ENCODE measurements at regions not wholly inside any gene's neighbourhood (a gene's known extent, or its start where the extent isn't known, plus 50 kb on each side); places are given as distances from the start of the nearest gene placed in this dataset.

- Histone ChIP-seq H3K36me3 (no peaks in the 10 kb centered on the region), H3K9me3 (no peaks in the 10 kb centered on the region), H3K4me1 (ENCODE audit: control insufficient read depth in 1 of 2, low read depth in 2 of 2) (no peaks in the 10 kb centered on the region), H3K27ac (no peak overlapping the region), H3K27me3 (replicated peaks; ENCODE audit: insufficient read depth) (no peaks in the 10 kb centered on the region), H3K4me3 (no peak overlapping the region)
- DNase-seq (ENCODE audit: low spot score) (no peak), ATAC-seq (ENCODE audit: insufficient number of reproducible peaks, low FRiP score, low read depth) (no peak)
- TF ChIP-seq CTCF (IDR thresholded peaks at IDR 0.05), result no peak
Observed at GRCh38 chr12:47299586-47299985, 219.8 kb upstream of the AMIGO2 start.

GRCh38 chr12:47297993-47298392 is 218.2 kb upstream of the AMIGO2 start:
- no peak for TF ChIP-seq CTCF (IDR thresholded peaks at IDR 0.05)
- no peaks in the 10 kb centered on the region for H3K9me3 ChIP-seq
- no peaks in the 10 kb centered on the region for H3K36me3 ChIP-seq
- no peak overlapping the region for H3K4me3 ChIP-seq
- no peaks in the 10 kb centered on the region for H3K27me3 ChIP-seq (replicated peaks; ENCODE audit: insufficient read depth)
- ATAC-seq (ENCODE audit: insufficient number of reproducible peaks, low FRiP score, low read depth) (no peak), DNase-seq (ENCODE audit: low spot score) (no peak)
- no peak overlapping the region for H3K27ac ChIP-seq
- H3K4me1 ChIP-seq (ENCODE audit: control insufficient read depth in 1 of 2, low read depth in 2 of 2), result no peaks in the 10 kb centered on the region

- H3K27me3 ChIP-seq (replicated peaks; ENCODE audit: insufficient read depth), result no peaks in the 10 kb centered on the region
- no peak overlapping the region for H3K27ac ChIP-seq
- H3K36me3 ChIP-seq, result no peaks in the 10 kb centered on the region
- DNase-seq (ENCODE audit: low spot score) (no peak), ATAC-seq (ENCODE audit: insufficient number of reproducible peaks, low FRiP score, low read depth) (no peak)
- H3K4me1 ChIP-seq (ENCODE audit: control insufficient read depth in 1 of 2, low read depth in 2 of 2), result no peaks in the 10 kb centered on the region
- no peak overlapping the region for H3K4me3 ChIP-seq
- no peak for TF ChIP-seq CTCF (IDR thresholded peaks at IDR 0.05)
- H3K9me3 ChIP-seq, result no peaks in the 10 kb centered on the region
Observed at GRCh38 chr12:47296828-47297227, 217.1 kb upstream of the AMIGO2 start.

GRCh38 chr12:47293406-47293805 is 213.6 kb upstream of the AMIGO2 start:
- Histone ChIP-seq H3K36me3 (no peaks in the 10 kb centered on the region), H3K27ac (no peak overlapping the region), H3K9me3 (no peaks in the 10 kb centered on the region), H3K27me3 (replicated peaks; ENCODE audit: insufficient read depth) (no peaks in the 10 kb centered on the region), H3K4me1 (ENCODE audit: control insufficient read depth in 1 of 2, low read depth in 2 of 2) (no peaks in the 10 kb centered on the region), H3K4me3 (no peak overlapping the region)
- ATAC-seq (ENCODE audit: insufficient number of reproducible peaks, low FRiP score, low read depth), result no peak
- DNase-seq (ENCODE audit: low spot score), result no peak
- TF ChIP-seq CTCF (IDR thresholded peaks at IDR 0.05), result no peak

- Histone ChIP-seq H3K27me3 (replicated peaks; ENCODE audit: insufficient read depth) (no peaks in the 10 kb centered on the region), H3K9me3 (no peaks in the 10 kb centered on the region), H3K4me1 (ENCODE audit: control insufficient read depth in 1 of 2, low read depth in 2 of 2) (no peaks in the 10 kb centered on the region), H3K36me3 (no peaks in the 10 kb centered on the region), H3K27ac (no peak overlapping the region), H3K4me3 (no peak overlapping the region)
- ATAC-seq (ENCODE audit: insufficient number of reproducible peaks, low FRiP score, low read depth) (no peak), DNase-seq (ENCODE audit: low spot score) (no peak)
- no peak for TF ChIP-seq CTCF (IDR thresholded peaks at IDR 0.05)
Observed at GRCh38 chr12:47286676-47287075, 206.9 kb upstream of the AMIGO2 start.

Data from thoracic aorta (tissue), 2 donors.